ENCODE measurements at regions not wholly inside any gene's neighbourhood (a gene's known extent, or its start where the extent isn't known, plus 50 kb on each side); places are given as distances from the start of the nearest gene placed in this dataset.
"Not testable (repeated sequence)": the region's sequence is repeated elsewhere in the genome, so short reads cannot be mapped to it uniquely, and the experiment has no call there.

- Mint-ChIP-seq H3K27ac (no peak overlapping the region), H3K36me3 (no peaks in the 10 kb centered on the region), H3K27me3 (no peaks in the 10 kb centered on the region), H3K9me3 (no peaks in the 10 kb centered on the region), H3K4me3 (no peak overlapping the region), H3K4me1 (no peaks in the 10 kb centered on the region)
- no peak for DNase-seq
- CTCF ChIA-PET: no interaction called here
Observed at GRCh38 chrX:46169808-46170207, 375.4 kb downstream of the ZNF674 start.

- Mint-ChIP-seq H3K9me3 (no peaks in the 10 kb centered on the region), H3K4me1 (no peaks in the 10 kb centered on the region), H3K4me3 (no peak overlapping the region), H3K36me3 (no peaks in the 10 kb centered on the region), H3K27me3 (no peaks in the 10 kb centered on the region), H3K27ac (no peak overlapping the region)
- CTCF ChIA-PET: no interaction called here
- DNase-seq: no peak
Observed at GRCh38 chrX:46168254-46168653, 377.0 kb downstream of the ZNF674 start.

- CTCF ChIA-PET: no interaction called here
- Mint-ChIP-seq H3K4me3 (no peak overlapping the region), H3K4me1 (no peaks in the 10 kb centered on the region), H3K36me3 (no peaks in the 10 kb centered on the region), H3K27ac (no peak overlapping the region), H3K9me3 (no peaks in the 10 kb centered on the region), H3K27me3 (no peaks in the 10 kb centered on the region)
- no peak for DNase-seq
Observed at GRCh38 chrX:46165866-46166265, 379.4 kb downstream of the ZNF674 start.

- CTCF ChIA-PET: no interaction called here
- Mint-ChIP-seq H3K27ac (no peak overlapping the region), H3K36me3 (no peaks in the 10 kb centered on the region), H3K27me3 (no peaks in the 10 kb centered on the region), H3K4me3 (no peak overlapping the region), H3K9me3 (no peaks in the 10 kb centered on the region), H3K4me1 (no peaks in the 10 kb centered on the region)
- no peak for DNase-seq
Observed at GRCh38 chrX:46165411-46165810, 379.8 kb downstream of the ZNF674 start.

GRCh38 chrX:46152756-46153155 is 392.5 kb downstream of the ZNF674 start:
- no peak for DNase-seq
- CTCF ChIA-PET: interaction anchor here (0.9 kb wide), 1 partner anchor 205 kb away, joined by 3 read pairs; no protein-coding TSS in a partner anchor
- H3K9me3 Mint-ChIP-seq: no peaks in the 10 kb centered on the region
- H3K27ac Mint-ChIP-seq: no peak overlapping the region
- no peaks in the 10 kb centered on the region for H3K4me1 Mint-ChIP-seq
- H3K36me3 Mint-ChIP-seq: no peaks in the 10 kb centered on the region
- no peak overlapping the region for H3K4me3 Mint-ChIP-seq
- H3K27me3 Mint-ChIP-seq: no peaks in the 10 kb centered on the region

- H3K4me3 Mint-ChIP-seq, DNase-seq, CTCF ChIA-PET, H3K27ac Mint-ChIP-seq, H3K27me3 Mint-ChIP-seq, H3K9me3 Mint-ChIP-seq, H3K4me1 Mint-ChIP-seq, H3K36me3 Mint-ChIP-seq: not testable (repeated sequence)
Observed at GRCh38 chrX:46151332-46151731, 393.9 kb downstream of the ZNF674 start.

- H3K4me1 Mint-ChIP-seq: no peaks in the 10 kb centered on the region
- CTCF ChIA-PET: no interaction called here
- H3K4me3 Mint-ChIP-seq: no peak overlapping the region
- H3K27me3 Mint-ChIP-seq: no peaks in the 10 kb centered on the region
- H3K36me3 Mint-ChIP-seq: no peaks in the 10 kb centered on the region
- no peaks in the 10 kb centered on the region for H3K9me3 Mint-ChIP-seq
- H3K27ac Mint-ChIP-seq: no peak overlapping the region
- DNase-seq: no peak
Observed at GRCh38 chrX:46144566-46144965, 400.7 kb downstream of the ZNF674 start.

- no peak overlapping the region for H3K4me3 Mint-ChIP-seq
- H3K4me1 Mint-ChIP-seq: no peaks in the 10 kb centered on the region
- H3K27ac Mint-ChIP-seq: no peak overlapping the region
- CTCF ChIA-PET: no interaction called here
- H3K27me3 Mint-ChIP-seq: no peaks in the 10 kb centered on the region
- DNase-seq: no peak
- no peaks in the 10 kb centered on the region for H3K36me3 Mint-ChIP-seq
- no peaks in the 10 kb centered on the region for H3K9me3 Mint-ChIP-seq
Observed at GRCh38 chrX:46140272-46140671, 404.9 kb downstream of the ZNF674 start.

GRCh38 chrX:46130247-46130646 is 415.0 kb downstream of the ZNF674 start:
- Mint-ChIP-seq H3K27me3 (no peaks in the 10 kb centered on the region), H3K4me3 (no peak overlapping the region), H3K4me1 (peaks cover under 1% of the 10 kb centered on the region), H3K36me3 (no peaks in the 10 kb centered on the region), H3K27ac (no peak overlapping the region), H3K9me3 (no peaks in the 10 kb centered on the region)
- CTCF ChIA-PET: no interaction called here
- DNase-seq: no peak

GRCh38 chrX:46125111-46125510 is 420.1 kb downstream of the ZNF674 start:
- Mint-ChIP-seq H3K4me1 (peaks cover 7% of the 10 kb centered on the region), H3K27ac (no peak overlapping the region), H3K27me3 (no peaks in the 10 kb centered on the region), H3K9me3 (no peaks in the 10 kb centered on the region), H3K4me3 (no peak overlapping the region), H3K36me3 (no peaks in the 10 kb centered on the region)
- CTCF ChIA-PET: no interaction called here
- DNase-seq: no peak

GRCh38 chrX:46117234-46117633 is 428.0 kb downstream of the ZNF674 start:
- CTCF ChIA-PET: no interaction called here
- no peak overlapping the region for H3K27ac Mint-ChIP-seq
- H3K36me3 Mint-ChIP-seq: no peaks in the 10 kb centered on the region
- no peak for DNase-seq
- no peaks in the 10 kb centered on the region for H3K27me3 Mint-ChIP-seq
- H3K4me3 Mint-ChIP-seq: no peak overlapping the region
- H3K9me3 Mint-ChIP-seq: no peaks in the 10 kb centered on the region
- no peaks in the 10 kb centered on the region for H3K4me1 Mint-ChIP-seq

- CTCF ChIA-PET, H3K4me3 Mint-ChIP-seq, H3K27ac Mint-ChIP-seq, H3K9me3 Mint-ChIP-seq, H3K4me1 Mint-ChIP-seq, H3K36me3 Mint-ChIP-seq, H3K27me3 Mint-ChIP-seq, DNase-seq: not testable (repeated sequence)
Observed at GRCh38 chrX:46087310-46087709, 457.9 kb downstream of the ZNF674 start.

GRCh38 chrX:46080121-46080520 is 465.1 kb downstream of the ZNF674 start:
- CTCF ChIA-PET: not testable (repeated sequence)

GRCh38 chrX:46072791-46073190 is 472.4 kb downstream of the ZNF674 start:
- no peak for DNase-seq
- Mint-ChIP-seq H3K4me3 (no peak overlapping the region), H3K9me3 (no peaks in the 10 kb centered on the region), H3K27me3 (no peaks in the 10 kb centered on the region), H3K36me3 (no peaks in the 10 kb centered on the region), H3K27ac (no peak overlapping the region), H3K4me1 (no peaks in the 10 kb centered on the region)
- CTCF ChIA-PET: no interaction called here

More at GRCh38 chrX:46080121-46080520, 465.1 kb downstream of the ZNF674 start:
- H3K4me3 Mint-ChIP-seq, H3K27me3 Mint-ChIP-seq, H3K27ac Mint-ChIP-seq, H3K4me1 Mint-ChIP-seq, H3K36me3 Mint-ChIP-seq, DNase-seq, H3K9me3 Mint-ChIP-seq: not testable (repeated sequence)

- Mint-ChIP-seq H3K4me3 (no peak overlapping the region), H3K36me3 (no peaks in the 10 kb centered on the region), H3K27ac (no peak overlapping the region), H3K9me3 (no peaks in the 10 kb centered on the region), H3K27me3 (no peaks in the 10 kb centered on the region), H3K4me1 (no peaks in the 10 kb centered on the region)
- CTCF ChIA-PET: no interaction called here
- DNase-seq: no peak
Observed at GRCh38 chrX:46072372-46072771, 472.8 kb downstream of the ZNF674 start.

GRCh38 chrX:46070421-46070820 is 474.8 kb downstream of the ZNF674 start:
- H3K27me3 Mint-ChIP-seq: no peaks in the 10 kb centered on the region
- H3K36me3 Mint-ChIP-seq: no peaks in the 10 kb centered on the region
- DNase-seq: no peak
- CTCF ChIA-PET: no interaction called here
- H3K4me3 Mint-ChIP-seq: no peak overlapping the region
- no peaks in the 10 kb centered on the region for H3K4me1 Mint-ChIP-seq
- H3K9me3 Mint-ChIP-seq: no peaks in the 10 kb centered on the region
- H3K27ac Mint-ChIP-seq: no peak overlapping the region

Data from activated naive CD4-positive, alpha-beta T cell treated with anti-CD3 and anti-CD28 coated beads, Interleukin-2, amount 10 ng/mL, durations not matched to agents 7 days and 5 days (primary cell).